ENCODE measurements at regions not wholly inside any gene's neighbourhood (a gene's known extent, or its start where the extent isn't known, plus 50 kb on each side); places are given as distances from the start of the nearest gene placed in this dataset.
"Not testable (repeated sequence)": the region's sequence is repeated elsewhere in the genome, so short reads cannot be mapped to it uniquely, and the experiment has no call there.

GRCh38 chr3:102916532-102916931 lies 481.7 kb downstream of the ZPLD1 start:
- no peak for DNase-seq (ENCODE audit: extremely low spot score, unreplicated experiment)
- Mint-ChIP-seq H3K36me3 (ENCODE audit: unreplicated experiment) (no peaks in the 10 kb centered on the region), H3K4me1 (ENCODE audit: unreplicated experiment) (no peaks in the 10 kb centered on the region), H3K27me3 (ENCODE audit: unreplicated experiment) (no peaks in the 10 kb centered on the region), H3K4me3 (ENCODE audit: unreplicated experiment) (no peak overlapping the region), H3K27ac (ENCODE audit: unreplicated experiment) (no peak overlapping the region), H3K9me3 (ENCODE audit: unreplicated experiment) (peaks cover 15% of the 10 kb centered on the region)
- TF ChIP-seq CTCF (IDR thresholded peaks at IDR 0.05) = no peak

- Mint-ChIP-seq H3K27me3 (ENCODE audit: unreplicated experiment) (no peaks in the 10 kb centered on the region), H3K9me3 (ENCODE audit: unreplicated experiment) (peaks cover 22% of the 10 kb centered on the region), H3K4me3 (ENCODE audit: unreplicated experiment) (no peak overlapping the region), H3K4me1 (ENCODE audit: unreplicated experiment) (no peaks in the 10 kb centered on the region), H3K36me3 (ENCODE audit: unreplicated experiment) (no peaks in the 10 kb centered on the region), H3K27ac (ENCODE audit: unreplicated experiment) (no peak overlapping the region)
- DNase-seq (ENCODE audit: extremely low spot score, unreplicated experiment) = no peak
- TF ChIP-seq CTCF (IDR thresholded peaks at IDR 0.05) = no peak
Observed at GRCh38 chr3:102926618-102927017, 491.8 kb downstream of the ZPLD1 start.

GRCh38 chr3:102933377-102933776 lies 498.6 kb downstream of the ZPLD1 start:
- Mint-ChIP-seq H3K36me3 (ENCODE audit: unreplicated experiment) (no peaks in the 10 kb centered on the region), H3K27me3 (ENCODE audit: unreplicated experiment) (no peaks in the 10 kb centered on the region), H3K4me3 (ENCODE audit: unreplicated experiment) (no peak overlapping the region), H3K9me3 (ENCODE audit: unreplicated experiment) (peaks cover 5% of the 10 kb centered on the region), H3K4me1 (ENCODE audit: unreplicated experiment) (no peaks in the 10 kb centered on the region), H3K27ac (ENCODE audit: unreplicated experiment) (no peak overlapping the region)
- no peak for TF ChIP-seq CTCF (IDR thresholded peaks at IDR 0.05)
- no peak for DNase-seq (ENCODE audit: extremely low spot score, unreplicated experiment)

- Mint-ChIP-seq H3K27me3 (ENCODE audit: unreplicated experiment) (no peaks in the 10 kb centered on the region), H3K4me1 (ENCODE audit: unreplicated experiment) (no peaks in the 10 kb centered on the region), H3K9me3 (ENCODE audit: unreplicated experiment) (peaks cover 5% of the 10 kb centered on the region), H3K36me3 (ENCODE audit: unreplicated experiment) (no peaks in the 10 kb centered on the region), H3K27ac (ENCODE audit: unreplicated experiment) (no peak overlapping the region), H3K4me3 (ENCODE audit: unreplicated experiment) (no peak overlapping the region)
- DNase-seq (ENCODE audit: extremely low spot score, unreplicated experiment) = no peak
- TF ChIP-seq CTCF (IDR thresholded peaks at IDR 0.05) = no peak
Observed at GRCh38 chr3:102936511-102937045, 501.8 kb downstream of the ZPLD1 start.

GRCh38 chr3:102941786-102942185 lies 507.0 kb downstream of the ZPLD1 start:
- H3K4me1 Mint-ChIP-seq (ENCODE audit: unreplicated experiment) = no peaks in the 10 kb centered on the region
- DNase-seq (ENCODE audit: extremely low spot score, unreplicated experiment) = no peak
- no peaks in the 10 kb centered on the region for H3K36me3 Mint-ChIP-seq (ENCODE audit: unreplicated experiment)
- no peaks in the 10 kb centered on the region for H3K27me3 Mint-ChIP-seq (ENCODE audit: unreplicated experiment)
- no peak overlapping the region for H3K4me3 Mint-ChIP-seq (ENCODE audit: unreplicated experiment)
- H3K27ac Mint-ChIP-seq (ENCODE audit: unreplicated experiment) = no peak overlapping the region
- no peaks in the 10 kb centered on the region for H3K9me3 Mint-ChIP-seq (ENCODE audit: unreplicated experiment)
- TF ChIP-seq CTCF (IDR thresholded peaks at IDR 0.05) = no peak

- H3K27me3 Mint-ChIP-seq (ENCODE audit: unreplicated experiment); H3K36me3 Mint-ChIP-seq (ENCODE audit: unreplicated experiment); DNase-seq (ENCODE audit: extremely low spot score, unreplicated experiment); H3K27ac Mint-ChIP-seq (ENCODE audit: unreplicated experiment); H3K4me3 Mint-ChIP-seq (ENCODE audit: unreplicated experiment); H3K9me3 Mint-ChIP-seq (ENCODE audit: unreplicated experiment); H3K4me1 Mint-ChIP-seq (ENCODE audit: unreplicated experiment): not testable (repeated sequence)
Observed at GRCh38 chr3:102946445-102946844, 511.6 kb downstream of the ZPLD1 start.
